ENCODE measurements at regions not wholly inside any gene's neighbourhood (a gene's known extent, or its start where the extent isn't known, plus 50 kb on each side); places are given as distances from the start of the nearest gene placed in this dataset.

GRCh38 chr1:165073185-165074007 lies 283.1 kb downstream of the LMX1A start:
- DNase-seq, result peak in 1 of 2 donors; percentile 85

GRCh38 chr1:165070675-165071074 lies 285.8 kb downstream of the LMX1A start:
- no peak for DNase-seq

GRCh38 chr1:165069829-165070228 lies 286.7 kb downstream of the LMX1A start:
- DNase-seq, result peak; percentile 35 to 95

- peak; percentile 57 to 76 for DNase-seq
Observed at GRCh38 chr1:165068741-165069140, 287.8 kb downstream of the LMX1A start.

- no peak for DNase-seq
Observed at GRCh38 chr1:165067829-165068228, 288.7 kb downstream of the LMX1A start.

GRCh38 chr1:165063181-165063965 lies 293.1 kb downstream of the LMX1A start:
- DNase-seq, result no peak

DNA sequence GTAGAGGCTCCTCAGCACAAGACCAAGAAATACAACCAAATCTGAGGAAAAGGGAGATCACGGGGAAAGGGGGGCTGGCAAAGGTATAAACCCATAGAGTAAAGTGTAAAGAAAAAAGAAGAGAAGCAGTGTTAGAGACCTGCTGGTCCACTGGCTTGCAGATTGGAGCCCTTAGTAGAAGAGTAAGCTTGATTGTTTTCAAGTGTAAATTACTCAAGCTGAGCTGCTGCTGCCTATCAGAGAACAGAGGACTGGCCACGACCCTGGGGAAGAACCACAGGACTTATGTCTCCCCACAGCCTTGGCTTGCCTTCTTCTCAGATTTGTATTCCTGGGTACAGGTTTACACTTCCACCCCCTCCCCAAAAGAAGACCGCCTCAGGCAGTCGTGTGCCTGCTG lies 294.2 kb downstream of the LMX1A start:
- DNase-seq, result no peak

DNA sequence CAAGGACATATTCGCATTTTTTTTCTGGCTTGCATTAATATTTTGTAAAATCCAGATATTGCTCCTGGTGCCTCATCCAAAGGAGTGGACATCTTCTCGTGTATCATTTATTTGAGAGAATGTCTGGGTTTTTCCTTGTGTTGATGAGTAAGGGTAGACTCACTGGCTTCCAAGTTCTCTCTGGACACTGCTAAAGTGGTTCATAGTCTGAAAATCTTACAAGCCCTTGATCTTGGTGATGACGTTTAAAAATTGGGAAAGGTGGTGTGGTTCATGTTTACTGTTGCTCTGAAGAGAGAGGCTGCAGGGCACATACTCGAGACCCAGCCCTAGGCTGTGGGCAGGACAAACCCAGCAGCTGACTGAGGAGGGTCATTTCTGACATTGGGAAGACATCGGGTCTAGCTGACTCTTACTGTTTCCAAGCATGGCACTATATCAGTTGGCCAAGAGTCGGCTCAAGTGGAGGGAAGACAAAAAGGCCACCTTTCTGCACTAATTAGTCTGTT lies 296.2 kb downstream of the LMX1A start:
- DNase-seq, result no peak

DNA sequence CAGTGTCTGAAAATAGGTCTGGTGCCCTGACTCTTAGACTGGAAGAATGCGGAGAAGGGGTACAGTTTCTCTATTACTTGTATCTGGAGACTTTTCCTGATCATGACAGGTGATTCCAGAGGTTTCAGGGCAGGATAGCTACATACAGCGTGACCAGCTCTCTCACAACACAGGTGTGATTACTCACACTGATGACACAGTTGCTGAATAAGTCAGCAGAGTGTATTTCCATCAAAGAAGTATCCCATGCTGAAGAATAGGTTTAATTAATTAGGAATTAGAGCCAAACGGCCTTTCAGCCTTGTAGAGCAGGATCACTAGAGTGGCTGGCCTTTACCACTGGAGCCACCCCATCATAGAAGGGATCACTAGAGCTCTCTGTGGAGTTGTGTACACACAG lies 298.6 kb downstream of the LMX1A start:
- no peak for DNase-seq

- no peak for DNase-seq
Observed at GRCh38 chr1:165056914-165057313, 299.6 kb downstream of the LMX1A start.

DNA sequence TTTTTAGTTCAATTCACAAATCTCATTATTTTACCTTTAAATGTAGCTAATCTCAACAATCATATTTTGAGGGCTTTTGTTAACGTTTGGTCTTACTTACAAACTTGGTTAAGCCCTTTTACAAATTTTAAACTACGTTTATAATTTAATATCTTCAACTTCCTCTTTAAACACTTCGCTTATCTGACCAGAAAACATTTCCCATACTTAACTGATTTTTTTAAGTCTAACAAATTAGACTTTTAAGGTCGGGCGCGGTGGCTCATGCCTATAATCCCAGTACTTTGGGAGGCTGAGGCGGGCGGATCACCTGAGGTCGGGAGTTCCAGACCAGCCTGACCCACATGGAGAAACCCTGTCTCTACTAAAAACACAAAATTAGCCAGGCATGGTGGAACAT lies 300.9 kb downstream of the LMX1A start:
- no peak for DNase-seq

- DNase-seq, result no peak
Observed at GRCh38 chr1:165054627-165055026, 301.9 kb downstream of the LMX1A start.

GRCh38 chr1:165053351-165053750 lies 303.2 kb downstream of the LMX1A start:
- DNase-seq, result no peak

DNA sequence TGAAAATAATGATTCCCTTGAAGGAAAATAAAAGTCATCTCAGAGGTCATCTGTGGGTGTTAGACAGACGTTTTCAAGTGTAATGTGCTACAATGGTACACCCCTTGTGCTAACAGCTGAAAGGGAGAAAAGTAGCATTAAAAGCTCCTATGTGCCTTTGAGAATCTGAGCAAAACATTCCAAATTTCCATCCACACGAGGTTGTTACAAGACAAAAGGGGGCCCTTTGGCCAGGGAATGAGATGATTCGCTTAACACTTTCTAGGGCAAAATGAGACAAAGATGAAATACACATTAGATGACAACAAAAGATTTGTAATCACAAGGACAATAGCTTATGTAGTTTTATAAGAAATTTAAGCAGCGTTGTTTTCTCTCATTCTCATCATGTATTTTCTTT lies 303.6 kb downstream of the LMX1A start:
- no peak for DNase-seq

GRCh38 chr1:165052431-165052830 lies 304.1 kb downstream of the LMX1A start:
- no peak for DNase-seq

DNA sequence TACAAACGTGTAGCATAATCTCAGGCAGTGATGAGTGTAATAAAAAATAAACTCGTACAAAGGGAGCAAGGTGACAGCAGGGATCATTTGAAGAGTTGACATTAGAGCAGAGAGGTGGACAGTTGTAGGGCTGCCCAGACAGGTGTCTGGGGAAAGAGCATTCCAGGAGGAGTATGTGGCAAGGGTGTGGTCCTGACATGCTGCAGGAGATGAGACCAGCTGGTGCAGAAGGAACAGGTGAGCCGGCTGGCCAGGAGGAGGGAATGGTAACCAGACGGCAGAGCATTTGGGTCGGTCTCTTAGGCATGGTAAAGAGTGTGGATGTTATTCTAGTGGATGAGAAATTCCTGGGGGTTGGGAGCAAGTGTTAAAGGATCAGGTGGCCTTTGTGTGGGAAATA lies 306.3 kb downstream of the LMX1A start:
- DNase-seq, result no peak

DNA sequence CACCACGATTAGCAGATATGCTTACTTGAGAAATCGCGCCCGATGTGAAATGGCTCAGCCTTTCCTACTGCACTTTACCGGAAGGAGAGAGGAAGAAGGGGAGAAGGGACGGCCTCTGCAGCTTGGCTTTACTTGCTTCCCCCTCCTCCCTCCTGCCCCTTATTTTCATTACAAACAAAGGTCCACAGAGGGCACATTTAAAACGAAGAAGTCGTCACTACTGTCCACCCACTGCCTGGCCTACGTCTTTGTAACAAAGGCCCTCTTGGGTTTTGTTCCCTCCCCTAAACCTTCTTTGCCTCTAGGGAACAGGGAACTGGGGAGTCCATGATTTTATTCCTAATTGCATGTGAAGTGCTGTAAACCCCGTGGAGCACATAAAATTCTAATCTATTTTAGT lies 308.5 kb downstream of the LMX1A start:
- DNase-seq, result no peak

DNA sequence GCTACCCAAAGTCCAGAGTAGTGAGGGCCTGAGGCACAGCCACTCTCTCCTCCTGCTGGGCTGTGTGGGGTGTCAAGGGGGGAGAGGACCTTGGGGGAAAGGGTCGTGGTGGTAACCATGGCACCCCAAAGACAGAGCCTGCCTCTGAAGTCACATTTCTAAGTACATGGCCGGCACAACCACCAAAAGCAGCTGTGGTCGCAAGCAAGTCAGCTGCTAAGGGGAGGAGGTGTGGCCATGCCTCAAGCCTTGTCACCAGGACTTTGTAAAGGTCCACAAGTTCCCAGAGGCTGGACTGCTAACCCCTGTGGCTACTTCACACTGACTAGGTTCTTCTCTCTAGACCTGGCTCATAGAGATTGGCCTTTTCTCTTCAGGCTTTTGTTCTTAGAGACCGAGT lies 310.6 kb downstream of the LMX1A start:
- no peak for DNase-seq

GRCh38 chr1:165040641-165041040 lies 315.9 kb downstream of the LMX1A start:
- no peak for DNase-seq

DNA sequence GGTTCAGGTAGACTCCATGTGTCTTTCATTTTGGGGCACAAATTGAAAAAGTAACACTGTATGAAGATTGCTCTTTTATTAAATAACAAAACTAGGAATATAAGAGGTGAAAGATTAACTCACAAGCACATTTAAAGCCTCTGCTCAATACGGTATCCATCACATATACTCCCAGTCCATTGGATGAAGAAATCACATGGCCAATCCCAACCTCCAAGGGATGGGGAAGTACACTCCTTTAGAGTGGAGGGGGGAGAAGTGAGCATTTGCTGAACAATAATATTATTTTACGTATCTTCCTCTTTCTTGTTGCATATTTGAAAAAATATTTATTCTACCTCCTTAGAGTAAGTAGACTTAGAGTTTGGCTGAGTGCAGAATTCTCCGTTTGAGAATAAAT lies 316.5 kb downstream of the LMX1A start:
- DNase-seq, result no peak

- no peak for DNase-seq
Observed at GRCh38 chr1:165036403-165036802, 320.1 kb downstream of the LMX1A start.

DNA sequence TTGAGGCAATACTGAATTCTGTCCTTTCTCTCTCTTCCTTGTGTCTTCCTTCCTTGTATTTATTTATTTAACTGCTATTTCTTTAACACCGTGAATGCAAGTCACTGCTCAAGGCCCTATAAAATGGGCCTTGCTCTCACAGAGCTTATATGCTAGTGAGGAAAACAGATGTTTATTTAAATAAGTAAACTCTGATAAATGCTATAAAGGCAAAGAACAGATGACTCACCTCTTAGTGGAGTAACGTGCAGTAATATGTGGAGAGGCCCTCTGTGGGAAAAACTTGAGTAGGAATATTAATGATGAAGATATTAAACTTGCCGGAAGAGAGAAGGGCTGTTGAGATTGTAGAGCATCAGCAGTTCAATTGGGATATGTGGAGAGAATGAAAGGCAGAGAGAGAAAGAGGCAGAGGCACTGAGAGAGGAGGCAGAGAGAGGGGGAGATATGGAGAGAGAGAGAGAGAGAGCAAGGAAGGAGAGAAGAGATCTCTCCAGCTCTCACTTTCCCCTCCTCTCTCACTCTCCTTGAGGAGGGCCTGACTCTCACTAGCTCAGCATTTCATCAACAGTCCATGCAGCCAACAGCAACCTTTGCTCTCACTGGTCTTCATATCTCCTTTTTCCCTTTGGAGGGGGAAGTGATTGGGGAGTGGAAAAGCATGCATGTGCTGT lies 322.2 kb downstream of the LMX1A start:
- DNase-seq, result no peak

- no peak for DNase-seq
Observed at GRCh38 chr1:165031001-165031400, 325.5 kb downstream of the LMX1A start.

All from hippocampal formation (tissue), 2 donors.